ENCODE measurements at regions not wholly inside any gene's neighbourhood (a gene's known extent, or its start where the extent isn't known, plus 50 kb on each side); places are given as distances from the start of the nearest gene placed in this dataset.

- ATAC-seq (ENCODE audit: low read depth) (no peak), DNase-seq (no peak)
- H3K56ac ChIP-seq (ENCODE audit: extremely low read depth, insufficient read depth, low read length), result no peak overlapping the region
- dilution Hi-C loops (cut with HindIII; ENCODE audit: low sequenced_read_pairs, unreplicated experiment), result no loop called here
- H3K9me3 ChIP-seq (ENCODE audit: control insufficient read depth, insufficient read depth, low read length), result no peaks in the 10 kb centered on the region
- H3K4me3 ChIP-seq (ENCODE audit: insufficient read depth, low read depth, low read length), result no peak overlapping the region
- no peak overlapping the region for H2BK15ac ChIP-seq (ENCODE audit: low read depth, low read length)
- intact Hi-C loops (cut with micrococcal nuclease), result no loop called here
- H4K20me1 ChIP-seq (ENCODE audit: insufficient read depth, low read length), result no peaks in the 10 kb centered on the region
- no peak overlapping the region for H2BK20ac ChIP-seq (ENCODE audit: low read depth, low read length)
- no peaks in the 10 kb centered on the region for H3K36me3 ChIP-seq (ENCODE audit: control insufficient read depth, insufficient read depth, low read length)
- H3K27ac ChIP-seq (ENCODE audit: insufficient read depth, low read length), result no peak overlapping the region
- ChIA-PET CTCF (interaction anchor here (1.4 kb wide), 1 partner anchor 100 kb away, joined by 3 read pairs; no protein-coding TSS in a partner anchor), POLR2A (ENCODE audit: unreplicated experiment) (no interaction called here)
- H3K9me1 ChIP-seq (ENCODE audit: insufficient read depth, low read length), result no peaks in the 10 kb centered on the region
- no peak overlapping the region for H3K9ac ChIP-seq (ENCODE audit: low read depth, low read length)
- no CpG with 5 or more reads among the region's 1 CpG for WGBS, 2 experiments (ENCODE audit: extremely low coverage in 2 of 2, insufficient read length in 1 of 2)
- no peaks in the 10 kb centered on the region for H3K79me1 ChIP-seq (ENCODE audit: low read depth in 1 of 2, low read length in 2 of 2)
- H3K14ac ChIP-seq (replicated peaks; ENCODE audit: low read depth, low read length), result no peak overlapping the region
- H3K18ac ChIP-seq (ENCODE audit: low read depth, low read length), result no peak overlapping the region
- no peak overlapping the region for H2AFZ ChIP-seq (replicated peaks; ENCODE audit: low read length, poor library complexity)
- H3K4me1 ChIP-seq (ENCODE audit: control insufficient read depth, insufficient read depth, low read length), result peaks cover under 1% of the 10 kb centered on the region; the same call in 1 of the 2 replicates
- H3K23ac ChIP-seq (ENCODE audit: low read depth, low read length), result no peak overlapping the region
- H2BK5ac ChIP-seq (ENCODE audit: low read depth, low read length, poor library complexity, severe bottlenecking), result no peak overlapping the region
- no peaks in the 10 kb centered on the region for H3K27me3 ChIP-seq (ENCODE audit: control insufficient read depth, insufficient read depth, low read length)
- H3K4ac ChIP-seq (ENCODE audit: low read depth, low read length), result no peak overlapping the region
- no peak overlapping the region for H2BK120ac ChIP-seq (ENCODE audit: low read depth, low read length)
- no peak overlapping the region for H4K5ac ChIP-seq (ENCODE audit: low read depth, low read length)
- H3K4me2 ChIP-seq (ENCODE audit: low read depth, low read length), result no peak overlapping the region
- TF ChIP-seq NFE2L2 (IDR thresholded peaks at IDR 0.05; ENCODE audit: low read depth, low read length) (no peak), RAD21 (IDR thresholded peaks at IDR 0.05; ENCODE audit: low read length) (no peak), POLR2A (IDR thresholded peaks at IDR 0.05; ENCODE audit: low read depth, low read length) (no peak), MAFK (IDR thresholded peaks at IDR 0.05; ENCODE audit: low read depth, low read length) (no peak), MXI1 (IDR thresholded peaks at IDR 0.05; ENCODE audit: borderline replicate concordance, low read depth, low read length) (no peak), CEBPB (IDR thresholded peaks at IDR 0.05; ENCODE audit: low read depth, low read length) (no peak)
- in situ Hi-C loops (cut with MboI; ENCODE audit: low sequenced_read_pairs), result no loop called here
- H4K91ac ChIP-seq (ENCODE audit: insufficient read depth, low read depth, low read length), result no peak overlapping the region
- H4K8ac ChIP-seq (ENCODE audit: low read depth in 2 of 2, low read length in 2 of 2), result no peak overlapping the region
- no TSS peak for BruUV-seq (replicated peaks)
- no peak overlapping the region for H2AK9ac ChIP-seq (replicated peaks; ENCODE audit: low read depth, low read length, poor library complexity)
- H2AK5ac ChIP-seq (ENCODE audit: low read depth, low read length), result no peak overlapping the region
These were observed 377.5 kb upstream of the RIOK2 start for GRCh38 chr5:97560599-97560993.
